GM12875 (cell line): ENCODE measurements at regions not wholly inside any gene's neighbourhood (a gene's known extent, or its start where the extent isn't known, plus 50 kb on each side); places are given as distances from the start of the nearest gene placed in this dataset.

Experiments
- H3K4me3 ChIP-seq: one replicate; pipeline ENCODE4 v1.5.1; 2011; ENCODE audit warnings: low read depth, low read length, control low read depth
- CTCF ChIP-seq: IDR thresholded peaks from 2 replicates; pipeline ENCODE4 v1.5.1; 2011; ENCODE audit warnings: low read depth, mild to moderate bottlenecking, control low read depth, inconsistent platforms, low read length, moderate library complexity, borderline replicate concordance; ENCODE audit not compliant: insufficient read depth

GRCh38 chr14:82724316-82724715 is 1190.7 kb upstream of the SEL1L start:
- no peak overlapping the region for H3K4me3 ChIP-seq
- no peak for TF ChIP-seq CTCF

GRCh38 chr14:82725213-82725612 is 1191.6 kb upstream of the SEL1L start:
- no peak overlapping the region for H3K4me3 ChIP-seq
- no peak for TF ChIP-seq CTCF

DNA sequence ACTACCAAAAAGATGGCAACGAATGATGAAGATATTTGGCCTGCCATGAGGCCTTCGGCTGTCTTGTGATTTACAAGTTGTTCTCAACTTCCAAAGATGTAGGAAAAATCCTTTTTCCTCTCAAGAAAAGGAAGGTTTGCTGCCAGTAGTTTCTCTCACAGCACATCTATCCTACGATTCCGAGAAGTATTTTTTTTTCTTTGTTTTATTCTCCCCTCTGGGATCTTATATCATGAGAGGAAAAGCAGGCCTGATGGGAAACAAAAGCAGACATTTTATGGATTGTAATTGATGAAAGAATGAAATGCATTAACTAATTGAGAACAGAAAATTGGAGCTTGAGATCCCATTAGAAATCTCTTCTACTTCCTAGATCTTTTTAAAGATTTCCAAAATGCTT is 1197.9 kb upstream of the SEL1L start:
- no peak overlapping the region for H3K4me3 ChIP-seq
- TF ChIP-seq CTCF = no peak

DNA sequence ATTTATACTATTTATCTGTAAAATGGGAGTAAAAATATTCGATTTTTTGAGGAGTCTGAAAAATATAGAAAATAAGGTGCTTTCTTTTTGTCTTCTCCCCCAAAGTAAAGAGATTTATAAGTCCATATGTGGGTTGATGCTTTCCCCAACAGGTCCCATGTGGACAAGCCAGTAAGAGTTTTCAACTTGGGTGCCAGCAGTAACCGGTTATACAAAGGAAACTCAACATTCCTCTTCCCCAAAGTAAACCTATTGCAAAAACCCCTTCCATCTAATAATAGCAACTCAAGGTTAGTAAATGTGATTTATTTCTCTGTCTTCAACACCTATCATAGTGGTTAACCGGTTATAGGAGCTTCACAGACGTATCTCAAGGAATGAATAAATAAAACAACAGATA is 1206.9 kb upstream of the SEL1L start:
- no peak overlapping the region for H3K4me3 ChIP-seq
- no peak for TF ChIP-seq CTCF

- H3K4me3 ChIP-seq = no peak overlapping the region
- no peak for TF ChIP-seq CTCF
These were observed 1221.8 kb upstream of the SEL1L start for GRCh38 chr14:82755476-82755875.

DNA sequence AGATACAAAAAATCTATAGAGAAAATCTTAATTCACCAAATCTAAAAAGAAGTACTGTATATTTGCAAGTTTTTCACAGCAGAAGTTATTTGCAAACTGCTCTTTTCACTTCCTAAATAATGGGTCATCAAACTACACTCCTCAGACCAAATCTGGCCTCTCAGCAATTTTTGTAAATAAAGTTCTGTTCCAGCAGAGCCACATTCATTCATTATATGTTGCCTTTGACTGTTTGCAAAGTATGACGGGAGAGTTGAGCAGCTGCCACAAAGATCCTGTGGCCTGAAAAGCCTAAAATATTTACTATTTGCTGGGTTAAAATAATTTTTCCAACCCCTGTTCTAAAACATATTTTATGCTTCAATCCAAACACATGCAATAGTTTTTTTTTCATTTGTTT is 1222.3 kb upstream of the SEL1L start:
- TF ChIP-seq CTCF = no peak

GRCh38 chr14:82757776-82758175 is 1224.1 kb upstream of the SEL1L start:
- H3K4me3 ChIP-seq = no peak overlapping the region
- no peak for TF ChIP-seq CTCF

More for the DNA sequence above, 1222.3 kb upstream of the SEL1L start:
- no peak overlapping the region for H3K4me3 ChIP-seq
